CD4-positive, alpha-beta T cell treated with Interleukin-1 beta for 1 hour (primary cell): ENCODE measurements at regions not wholly inside any gene's neighbourhood (a gene's known extent, or its start where the extent isn't known, plus 50 kb on each side); places are given as distances from the start of the nearest gene placed in this dataset.

Experiments
- DNase-seq, 2 donors: peaks; one replicate each; pipeline ENCODE4 v3.0.0-alpha.2; 2020 to 2022

DNA sequence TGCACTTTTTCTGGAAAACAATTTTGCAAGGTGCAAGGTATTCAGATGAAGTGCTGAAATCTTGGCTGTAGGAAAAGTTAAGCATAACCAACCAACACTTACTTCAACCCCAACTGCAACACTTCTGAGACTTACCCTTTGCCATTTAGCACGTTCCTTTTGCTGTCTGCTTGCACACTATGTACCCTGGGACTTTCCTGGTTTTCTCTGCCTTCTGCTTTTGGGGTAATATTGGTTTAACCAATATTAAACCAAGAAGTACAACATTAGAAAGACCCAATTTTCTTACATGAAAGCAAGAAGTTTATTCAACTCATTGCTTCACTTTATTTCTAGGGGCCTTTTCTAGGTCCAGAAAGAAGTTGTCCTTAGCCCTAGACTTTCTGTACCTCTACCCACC lies 193.0 kb downstream of the HLX start:
- DNase-seq = no peak

DNA sequence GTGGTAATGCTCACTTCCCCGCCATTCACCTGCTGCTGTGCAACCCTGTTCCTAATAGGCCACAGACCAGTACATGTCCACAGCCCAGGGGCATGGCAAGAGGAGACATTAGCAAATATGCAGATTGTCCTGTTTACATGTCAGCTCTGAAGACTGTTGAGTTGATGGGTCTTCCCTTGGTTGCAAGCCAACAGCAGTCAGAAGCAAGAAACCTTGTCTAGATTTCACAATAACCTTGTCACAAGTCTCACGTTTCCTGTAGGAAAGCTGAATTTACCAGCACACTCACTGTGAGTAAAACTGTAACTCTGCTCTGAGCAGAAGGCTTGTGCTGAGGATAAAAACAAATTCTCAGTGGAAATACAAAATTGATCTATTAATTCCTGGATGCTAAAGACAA lies 195.1 kb downstream of the HLX start:
- no peak for DNase-seq

GRCh38 chr1:221075911-221076310 lies 196.7 kb downstream of the HLX start:
- no peak for DNase-seq

GRCh38 chr1:221076391-221076811 lies 197.2 kb downstream of the HLX start:
- DNase-seq = no peak

GRCh38 chr1:221078260-221078965 lies 199.2 kb downstream of the HLX start:
- DNase-seq = no peak

- DNase-seq = no peak
Observed at GRCh38 chr1:221083902-221084301, 204.7 kb downstream of the HLX start.

GRCh38 chr1:221084681-221085080 lies 205.4 kb downstream of the HLX start:
- DNase-seq = no peak

DNA sequence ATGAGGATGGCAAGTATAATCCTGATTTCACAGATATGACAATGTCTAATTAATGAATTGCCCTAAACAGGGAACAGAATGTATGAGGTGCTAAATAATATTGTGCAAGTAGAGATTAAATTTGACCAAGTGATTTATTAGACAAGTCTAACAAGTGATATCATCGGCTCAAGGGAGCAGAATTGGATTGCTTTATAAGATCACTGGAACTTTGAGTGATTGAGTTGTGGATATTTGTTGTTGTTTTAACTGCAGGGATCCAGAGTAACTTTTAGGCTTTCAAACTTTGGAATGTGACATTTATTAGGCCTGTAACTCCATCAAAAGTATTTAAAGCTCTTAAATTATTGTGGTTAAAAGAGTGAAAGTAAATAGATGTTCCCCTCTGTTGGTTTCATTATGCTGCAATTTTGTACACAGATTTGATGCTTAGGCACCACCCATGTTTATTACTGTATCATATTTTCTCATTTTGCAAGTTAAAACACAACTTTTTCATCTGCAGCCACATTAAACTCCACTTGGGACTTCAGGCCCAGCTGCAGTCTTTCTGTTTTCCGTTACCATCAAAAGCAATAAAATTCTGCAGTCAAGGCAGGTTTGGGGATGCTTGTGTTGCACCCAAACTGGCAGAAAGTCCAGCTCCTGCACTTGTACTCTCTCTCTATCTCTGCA lies 206.6 kb downstream of the HLX start:
- no peak for DNase-seq

DNA sequence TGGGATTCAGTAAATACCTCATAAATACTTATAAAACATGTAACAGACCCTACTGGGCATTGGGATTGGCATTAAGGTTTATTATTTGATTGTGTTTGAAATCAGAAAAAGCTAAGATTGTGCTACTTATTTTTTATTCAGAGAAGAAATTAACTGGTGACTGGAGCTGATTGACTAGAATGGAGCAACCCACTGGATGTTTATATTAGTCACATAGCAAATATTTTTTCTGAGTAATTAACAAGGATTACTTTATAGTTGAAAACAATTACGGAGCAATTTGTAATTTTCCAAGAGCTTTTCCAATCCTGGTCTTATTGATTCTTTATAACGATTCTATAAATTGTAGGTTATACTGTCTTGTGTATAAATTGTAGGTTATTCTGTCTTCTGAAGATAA lies 208.7 kb downstream of the HLX start:
- DNase-seq = no peak

- no peak for DNase-seq
Observed at GRCh38 chr1:221089273-221089672, 210.0 kb downstream of the HLX start.

DNA sequence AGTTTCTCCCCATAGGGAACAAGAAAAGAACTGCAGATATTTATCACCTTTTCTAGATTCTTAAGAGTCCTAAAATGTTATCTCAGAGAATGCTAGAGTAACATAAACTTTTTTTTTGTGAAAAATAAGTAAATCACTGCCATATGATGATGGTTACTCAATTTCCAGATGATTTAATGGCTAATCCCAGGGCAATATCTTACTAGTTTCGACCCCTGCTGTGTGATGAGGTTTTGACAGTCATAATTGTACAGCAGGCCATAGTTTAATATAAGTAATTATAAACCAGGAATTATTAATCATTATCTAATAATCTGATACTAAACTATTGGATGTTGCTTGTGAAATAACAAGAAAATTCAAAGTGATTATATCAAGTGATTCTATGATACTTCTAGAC lies 210.6 kb downstream of the HLX start:
- no peak for DNase-seq

DNA sequence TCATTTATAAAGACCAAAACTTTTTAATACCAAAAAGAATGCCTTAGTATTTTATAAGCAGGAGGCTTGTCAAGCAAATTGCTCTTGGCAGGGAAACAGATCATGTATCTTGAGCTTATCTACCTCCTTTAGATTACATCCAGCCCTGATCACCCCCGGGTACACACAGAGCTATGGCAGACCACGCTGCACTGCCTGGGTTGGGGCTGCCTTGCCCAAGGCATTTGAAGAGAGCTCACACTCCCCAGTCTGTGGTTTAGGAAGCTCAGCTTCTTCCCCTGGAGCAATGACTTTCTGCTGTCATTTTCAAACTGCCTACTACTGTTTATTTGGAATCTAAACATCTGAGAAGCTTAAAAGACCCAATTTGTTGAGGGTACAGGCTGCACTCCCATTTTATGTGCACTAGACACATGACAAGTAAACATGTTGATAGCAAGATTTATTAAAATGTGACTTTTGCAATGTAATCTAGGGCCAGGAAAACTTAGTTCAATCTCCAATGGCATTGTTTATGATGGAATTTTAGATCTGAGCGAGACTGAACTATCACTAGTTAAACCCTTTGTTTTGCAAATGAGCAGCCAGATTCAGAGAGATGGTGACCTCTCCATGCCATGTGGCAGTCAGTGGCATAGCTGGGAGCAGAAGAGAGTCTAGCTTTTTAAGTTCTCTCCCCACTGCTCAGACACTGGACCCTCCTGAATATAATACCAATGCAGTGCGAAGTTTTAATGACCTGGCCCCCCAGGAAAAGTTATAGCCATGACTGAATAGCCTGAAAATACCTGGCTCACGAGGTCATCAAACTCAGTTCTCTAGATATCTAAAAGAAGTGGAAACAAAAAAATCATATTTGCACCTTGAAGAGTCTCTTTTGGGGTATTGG lies 214.9 kb downstream of the HLX start:
- no peak for DNase-seq

DNA sequence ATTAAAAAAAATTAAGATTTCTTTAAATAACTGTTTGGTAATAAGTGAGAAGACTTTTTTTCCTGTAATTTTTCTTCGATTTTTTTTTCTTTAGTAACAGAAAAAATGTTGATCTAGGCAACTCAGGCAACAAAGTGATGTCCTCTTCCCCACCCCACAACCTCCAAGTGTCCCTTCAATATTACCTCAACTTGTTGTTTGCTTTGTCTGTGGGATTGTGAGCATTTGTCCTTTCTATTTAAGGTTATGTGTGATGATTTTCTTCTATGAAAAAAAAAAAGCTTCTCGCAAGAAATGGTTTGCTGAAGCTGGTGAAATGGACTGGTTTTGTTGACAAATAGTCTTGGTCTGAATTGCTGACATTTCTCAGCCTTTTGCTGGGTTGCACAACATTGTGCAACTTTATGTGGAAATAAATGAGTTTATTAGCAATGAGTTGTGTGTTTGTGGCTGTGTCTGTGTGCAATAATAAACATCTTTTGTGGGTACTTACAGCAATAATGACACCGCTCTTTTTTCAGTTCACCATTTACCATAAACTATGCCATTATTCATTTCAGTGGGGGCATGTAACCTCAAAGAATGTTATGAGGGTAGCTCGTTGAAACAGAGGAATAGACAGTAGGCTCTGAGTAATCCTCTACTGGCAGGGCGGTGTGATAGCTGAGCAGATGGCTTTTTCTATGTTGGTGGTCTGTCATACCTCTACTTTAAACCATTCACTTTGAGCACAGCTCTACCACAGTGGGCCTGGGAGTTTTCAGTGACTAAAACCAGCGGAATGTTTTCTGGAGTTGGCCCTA lies 218.4 kb downstream of the HLX start:
- DNase-seq = peak in 1 of 2 donors; percentile 44

DNA sequence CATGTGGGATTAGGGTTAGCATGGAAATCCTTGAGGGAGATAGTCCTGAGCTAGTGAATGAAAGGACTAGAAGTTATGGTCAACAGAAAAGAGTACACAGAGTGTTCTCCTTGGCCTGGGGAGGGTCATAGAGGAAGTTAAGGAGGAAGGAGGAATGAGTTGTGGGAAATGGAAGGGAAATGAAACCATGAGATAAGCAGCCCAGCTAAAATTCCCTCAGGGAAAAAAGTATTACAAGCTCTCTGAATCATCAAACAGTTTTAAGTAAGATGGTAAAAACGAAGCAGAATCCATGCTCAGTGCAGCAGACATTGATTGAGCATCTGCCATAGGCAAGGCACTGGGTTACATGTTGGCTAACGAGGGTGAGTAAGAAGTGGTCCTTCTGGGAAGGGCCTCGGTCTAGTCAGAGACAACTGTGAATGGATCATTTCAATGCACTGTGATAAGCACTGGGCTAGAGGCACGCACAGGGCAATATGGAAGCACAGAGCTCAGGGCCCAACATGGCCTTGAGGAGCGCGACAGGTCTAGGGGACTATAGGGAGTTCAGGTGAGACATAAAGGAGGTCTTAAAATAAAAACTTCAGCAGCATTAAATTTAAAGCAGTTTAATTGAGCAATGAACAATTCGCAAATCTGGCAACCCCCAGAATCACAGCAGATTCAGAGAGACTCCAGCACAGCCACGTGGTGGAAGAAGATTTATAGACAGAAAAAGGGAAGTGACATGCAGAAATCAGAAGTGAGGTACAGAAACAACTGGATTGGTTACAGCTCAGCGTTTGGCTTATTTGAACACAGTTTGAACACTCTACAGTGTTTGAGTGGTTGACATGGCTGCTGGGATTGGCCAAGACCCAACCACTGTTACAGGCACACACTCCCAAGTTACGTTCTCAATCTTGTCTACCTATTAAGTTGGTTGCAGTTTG lies 219.5 kb downstream of the HLX start:
- peak in 1 of 2 donors; percentile 23 for DNase-seq

GRCh38 chr1:221099747-221100595 lies 220.7 kb downstream of the HLX start:
- DNase-seq = no peak

GRCh38 chr1:221100611-221101010 lies 221.4 kb downstream of the HLX start:
- DNase-seq = no peak

- no peak for DNase-seq
Observed at GRCh38 chr1:221101807-221102605, 222.8 kb downstream of the HLX start.

DNA sequence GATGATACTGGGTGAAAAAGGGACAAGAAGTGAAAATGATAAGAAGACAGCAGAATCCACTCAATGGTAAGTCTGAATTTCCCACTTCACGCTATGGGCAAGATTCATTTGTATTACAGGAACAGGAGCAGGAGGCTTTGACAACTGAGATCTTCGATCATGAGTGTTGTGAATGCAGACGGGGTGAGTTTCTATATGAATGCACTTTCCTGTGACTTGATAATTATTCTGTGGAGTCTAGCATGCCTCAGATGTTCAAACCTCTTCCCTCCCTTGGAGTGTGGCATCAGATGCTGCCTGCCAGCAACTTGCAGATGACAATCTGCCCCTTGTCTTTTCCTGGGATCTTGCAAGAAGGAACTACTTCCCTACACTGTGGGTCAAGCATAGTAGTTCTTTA lies 225.4 kb downstream of the HLX start:
- DNase-seq = no peak

- DNase-seq = no peak
Observed at GRCh38 chr1:221105578-221105977, 226.3 kb downstream of the HLX start.

GRCh38 chr1:221106616-221107015 lies 227.4 kb downstream of the HLX start:
- no peak for DNase-seq
